HT-29 (cell line): ENCODE measurements at regions not wholly inside any gene's neighbourhood (a gene's known extent, or its start where the extent isn't known, plus 50 kb on each side); places are given as distances from the start of the nearest gene placed in this dataset.

Source experiments
- DNase-seq: peaks from one replicate; pipeline ENCODE4 v3.0.0-alpha.2; 2015; ENCODE audit warnings: low spot score

- no peak for DNase-seq
Measured at GRCh38 chr3:127483902-127484591, 106.5 kb downstream of the TPRA1 start.

GRCh38 chr3:127483005-127483641 lies 107.4 kb downstream of the TPRA1 start:
- DNase-seq = no peak

- no peak for DNase-seq
Measured at GRCh38 chr3:127482216-127483004, 108.1 kb downstream of the TPRA1 start.

GRCh38 chr3:127480196-127480954 lies 110.2 kb downstream of the TPRA1 start:
- DNase-seq = no peak

GRCh38 chr3:127479449-127479848 lies 111.1 kb downstream of the TPRA1 start:
- DNase-seq = no peak

- no peak for DNase-seq
Measured at GRCh38 chr3:127478922-127479321, 111.6 kb downstream of the TPRA1 start.

GRCh38 chr3:127477396-127477795 lies 113.1 kb downstream of the TPRA1 start:
- DNase-seq = no peak

- DNase-seq = no peak
Measured at GRCh38 chr3:127476936-127477335, 113.6 kb downstream of the TPRA1 start.

- DNase-seq = no peak
Measured at GRCh38 chr3:127475975-127476705, 114.4 kb downstream of the TPRA1 start.

- no peak for DNase-seq
Measured at GRCh38 chr3:127475391-127475790, 115.1 kb downstream of the TPRA1 start.

- DNase-seq = peak; percentile 39
Measured at GRCh38 chr3:127473244-127474024, 117.1 kb downstream of the TPRA1 start.

- DNase-seq = no peak
Measured at GRCh38 chr3:127472506-127472905, 118.0 kb downstream of the TPRA1 start.

GRCh38 chr3:127471142-127471541 lies 119.4 kb downstream of the TPRA1 start:
- DNase-seq = no peak

GRCh38 chr3:127469760-127470159 lies 120.8 kb downstream of the TPRA1 start:
- no peak for DNase-seq

GRCh38 chr3:127467391-127467790 lies 123.1 kb downstream of the TPRA1 start:
- no peak for DNase-seq

GRCh38 chr3:127464642-127465041 lies 125.9 kb downstream of the TPRA1 start:
- no peak for DNase-seq

GRCh38 chr3:127462111-127462655 lies 128.3 kb downstream of the TPRA1 start:
- peak; percentile 46 for DNase-seq

- no peak for DNase-seq
Measured at GRCh38 chr3:127461286-127461910, 129.1 kb downstream of the TPRA1 start.

- DNase-seq = no peak
Measured at GRCh38 chr3:127459891-127460290, 130.6 kb downstream of the TPRA1 start.
